ENCODE measurements at regions not wholly inside any gene's neighbourhood (a gene's known extent, or its start where the extent isn't known, plus 50 kb on each side); places are given as distances from the start of the nearest gene placed in this dataset.
"Not testable (repeated sequence)": the region's sequence is repeated elsewhere in the genome, so short reads cannot be mapped to it uniquely, and the experiment has no call there.

DNA sequence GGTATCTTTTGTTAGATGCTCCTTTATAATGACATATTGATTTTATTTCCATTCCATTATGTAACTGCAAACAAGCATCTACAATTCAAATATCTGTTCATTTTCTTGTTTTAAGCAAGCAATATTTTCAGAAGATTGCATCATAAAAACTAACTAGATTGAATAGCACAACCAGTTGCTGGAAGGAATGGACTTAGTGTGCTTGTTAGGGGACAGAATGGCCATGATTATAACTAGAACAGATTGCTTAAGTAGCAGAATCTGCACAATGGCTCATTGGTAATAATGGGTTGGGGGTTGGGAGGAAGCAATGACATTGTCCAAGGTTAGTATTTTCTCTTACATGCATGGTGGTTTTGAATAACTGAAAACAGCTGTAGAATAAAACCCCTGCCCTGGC, 939.5 kb downstream of the SLC16A7 start:
- no peaks in the 10 kb centered on the region for H3K4me1 Mint-ChIP-seq
- CTCF ChIA-PET = no interaction called here
- DNase-seq = no peak
- H3K36me3 Mint-ChIP-seq = no peaks in the 10 kb centered on the region
- H3K4me3 Mint-ChIP-seq = no peak overlapping the region
- no peak overlapping the region for H3K27ac Mint-ChIP-seq
- no peaks in the 10 kb centered on the region for H3K27me3 Mint-ChIP-seq
- H3K9me3 Mint-ChIP-seq = peaks cover 2% of the 10 kb centered on the region

GRCh38 chr12:60539592-60539991, 943.8 kb downstream of the SLC16A7 start:
- H3K4me3 Mint-ChIP-seq = no peak overlapping the region
- H3K4me1 Mint-ChIP-seq = no peaks in the 10 kb centered on the region
- peaks cover 2% of the 10 kb centered on the region for H3K9me3 Mint-ChIP-seq
- H3K27me3 Mint-ChIP-seq = no peaks in the 10 kb centered on the region
- no peaks in the 10 kb centered on the region for H3K36me3 Mint-ChIP-seq
- DNase-seq = no peak
- no peak overlapping the region for H3K27ac Mint-ChIP-seq
- CTCF ChIA-PET = no interaction called here

- Mint-ChIP-seq H3K9me3 (no peaks in the 10 kb centered on the region), H3K27me3 (no peaks in the 10 kb centered on the region), H3K4me3 (no peak overlapping the region), H3K27ac (no peak overlapping the region), H3K36me3 (no peaks in the 10 kb centered on the region), H3K4me1 (no peaks in the 10 kb centered on the region)
- CTCF ChIA-PET = no interaction called here
- no peak for DNase-seq
These were observed 973.1 kb downstream of the SLC16A7 start for GRCh38 chr12:60568914-60569313.

DNA sequence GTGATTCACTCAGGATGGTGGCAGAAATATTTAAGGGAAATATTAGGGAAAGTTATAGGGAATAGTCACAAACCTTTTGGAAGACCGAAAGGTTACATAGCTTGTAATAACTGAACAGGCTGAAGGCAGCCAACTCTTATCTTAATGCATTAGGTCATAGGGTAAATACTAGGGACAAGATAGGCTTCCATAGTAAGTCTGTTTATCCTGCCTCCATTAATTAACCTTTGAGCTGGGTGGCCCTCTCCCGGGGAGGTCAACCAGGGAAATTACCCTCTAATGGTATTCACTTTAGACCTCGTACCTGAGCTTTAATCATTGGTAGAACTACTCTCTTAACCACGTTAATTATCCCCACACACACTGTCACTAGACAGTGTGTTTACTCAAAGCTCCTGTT, 981.8 kb downstream of the SLC16A7 start:
- DNase-seq = no peak
- CTCF ChIA-PET = no interaction called here
- Mint-ChIP-seq H3K36me3 (no peaks in the 10 kb centered on the region), H3K4me1 (no peaks in the 10 kb centered on the region), H3K27me3 (no peaks in the 10 kb centered on the region), H3K9me3 (no peaks in the 10 kb centered on the region), H3K27ac (no peak overlapping the region), H3K4me3 (no peak overlapping the region)

GRCh38 chr12:60587664-60588063, 991.8 kb downstream of the SLC16A7 start:
- DNase-seq, H3K27ac Mint-ChIP-seq, CTCF ChIA-PET, H3K4me3 Mint-ChIP-seq, H3K27me3 Mint-ChIP-seq, H3K36me3 Mint-ChIP-seq, H3K4me1 Mint-ChIP-seq: not testable (repeated sequence)
- H3K9me3 Mint-ChIP-seq = peaks cover 10% of the 10 kb centered on the region

GRCh38 chr12:60594035-60594711, 998.3 kb downstream of the SLC16A7 start:
- Mint-ChIP-seq H3K4me3 (no peak overlapping the region), H3K27ac (no peak overlapping the region), H3K36me3 (no peaks in the 10 kb centered on the region), H3K27me3 (no peaks in the 10 kb centered on the region), H3K4me1 (no peaks in the 10 kb centered on the region), H3K9me3 (peaks cover 17% of the 10 kb centered on the region)
- no peak for DNase-seq
- CTCF ChIA-PET = no interaction called here

- DNase-seq = no peak
- Mint-ChIP-seq H3K27ac (no peak overlapping the region), H3K9me3 (peaks cover 9% of the 10 kb centered on the region), H3K4me1 (no peaks in the 10 kb centered on the region), H3K4me3 (no peak overlapping the region), H3K36me3 (no peaks in the 10 kb centered on the region), H3K27me3 (no peaks in the 10 kb centered on the region)
- CTCF ChIA-PET = interaction anchor here (0.7 kb wide), 1 partner anchor 914 kb away, joined by 3 read pairs; no protein-coding TSS in a partner anchor
These were observed 1006.8 kb downstream of the SLC16A7 start for GRCh38 chr12:60602601-60603000.

- H3K9me3 Mint-ChIP-seq, DNase-seq, CTCF ChIA-PET, H3K4me1 Mint-ChIP-seq, H3K4me3 Mint-ChIP-seq, H3K36me3 Mint-ChIP-seq, H3K27me3 Mint-ChIP-seq, H3K27ac Mint-ChIP-seq: not testable (repeated sequence)
These were observed 1007.6 kb downstream of the SLC16A7 start for GRCh38 chr12:60603475-60603874.

DNA sequence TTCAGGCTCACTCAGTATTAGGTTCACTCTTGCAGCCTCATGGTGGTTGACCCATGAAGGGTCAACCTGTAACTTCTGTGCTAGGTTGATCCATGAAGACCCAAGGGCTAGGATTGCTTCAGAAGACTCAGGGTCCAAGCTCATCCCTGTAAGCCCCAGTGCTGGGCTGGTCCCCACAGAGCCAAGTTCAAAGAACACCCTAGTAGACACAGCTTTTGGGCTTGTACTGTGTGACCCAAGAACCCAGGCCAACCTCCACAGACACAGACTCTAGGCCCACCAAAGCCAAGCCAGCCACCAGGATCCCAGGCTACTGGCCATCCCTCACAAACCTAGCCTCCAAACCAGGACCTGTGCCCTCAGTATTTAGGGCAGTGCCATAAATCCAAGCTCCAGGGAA, 1020.6 kb downstream of the SLC16A7 start:
- H3K4me1 Mint-ChIP-seq = no peaks in the 10 kb centered on the region
- DNase-seq = no peak
- H3K36me3 Mint-ChIP-seq = no peaks in the 10 kb centered on the region
- H3K27me3 Mint-ChIP-seq = no peaks in the 10 kb centered on the region
- H3K27ac Mint-ChIP-seq = no peak overlapping the region
- CTCF ChIA-PET = no interaction called here
- no peak overlapping the region for H3K4me3 Mint-ChIP-seq
- peaks cover 10% of the 10 kb centered on the region for H3K9me3 Mint-ChIP-seq

DNA sequence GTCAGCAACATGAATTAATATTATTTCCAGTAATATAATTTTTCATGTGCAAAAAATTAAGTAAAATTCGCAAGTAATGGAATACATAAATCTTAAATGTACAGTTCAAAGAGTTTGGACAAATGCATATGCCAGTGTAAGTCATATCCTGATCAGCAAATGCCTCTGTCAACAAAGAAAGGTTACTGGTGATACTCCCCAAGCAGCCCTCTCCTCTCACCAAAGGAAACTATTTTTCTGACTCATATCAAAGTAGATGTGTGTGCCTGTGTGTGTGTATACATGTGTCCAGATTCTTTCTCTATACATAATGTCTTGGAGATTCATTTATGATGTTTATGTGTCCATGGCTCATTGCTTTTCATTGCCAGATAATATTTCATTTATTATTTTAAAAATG, 1035.0 kb downstream of the SLC16A7 start:
- Mint-ChIP-seq H3K9me3 (peaks cover 2% of the 10 kb centered on the region), H3K36me3 (no peaks in the 10 kb centered on the region), H3K27me3 (no peaks in the 10 kb centered on the region), H3K27ac (no peak overlapping the region), H3K4me1 (no peaks in the 10 kb centered on the region), H3K4me3 (no peak overlapping the region)
- CTCF ChIA-PET = no interaction called here
- DNase-seq = no peak

DNA sequence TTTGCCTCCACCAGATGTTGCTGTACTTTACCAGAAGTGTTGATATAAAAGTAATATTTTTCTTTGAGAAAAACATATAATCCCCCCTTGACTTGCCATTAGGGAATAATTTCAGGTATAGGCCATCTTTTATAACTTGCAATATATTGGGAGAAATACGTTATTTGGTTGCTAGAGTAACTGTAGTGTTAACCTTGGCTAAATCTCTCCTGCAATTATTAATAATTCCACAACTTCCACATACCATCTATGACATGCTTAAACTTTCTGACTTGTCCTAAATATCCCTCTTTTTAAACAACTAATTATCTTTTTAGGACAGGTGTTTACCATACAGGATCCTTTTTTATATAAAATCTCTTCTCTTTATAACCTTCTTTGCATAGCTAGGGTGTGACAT, 1048.2 kb downstream of the SLC16A7 start:
- Mint-ChIP-seq H3K27me3 (no peaks in the 10 kb centered on the region), H3K36me3 (no peaks in the 10 kb centered on the region), H3K27ac (no peak overlapping the region), H3K4me3 (no peak overlapping the region), H3K9me3 (peaks cover 9% of the 10 kb centered on the region), H3K4me1 (no peaks in the 10 kb centered on the region)
- CTCF ChIA-PET = interaction anchor here (0.8 kb wide), 1 partner anchor 27 kb away, joined by 3 read pairs; no protein-coding TSS in a partner anchor
- DNase-seq = no peak

GRCh38 chr12:60666895-60667294, 1071.1 kb downstream of the SLC16A7 start:
- Mint-ChIP-seq H3K36me3 (no peaks in the 10 kb centered on the region), H3K27me3 (no peaks in the 10 kb centered on the region), H3K9me3 (no peaks in the 10 kb centered on the region), H3K4me1 (no peaks in the 10 kb centered on the region), H3K4me3 (no peak overlapping the region), H3K27ac (no peak overlapping the region)
- CTCF ChIA-PET = interaction anchor here (0.6 kb wide), 1 partner anchor 69 kb away, joined by 3 read pairs; no protein-coding TSS in a partner anchor
- DNase-seq = no peak

DNA sequence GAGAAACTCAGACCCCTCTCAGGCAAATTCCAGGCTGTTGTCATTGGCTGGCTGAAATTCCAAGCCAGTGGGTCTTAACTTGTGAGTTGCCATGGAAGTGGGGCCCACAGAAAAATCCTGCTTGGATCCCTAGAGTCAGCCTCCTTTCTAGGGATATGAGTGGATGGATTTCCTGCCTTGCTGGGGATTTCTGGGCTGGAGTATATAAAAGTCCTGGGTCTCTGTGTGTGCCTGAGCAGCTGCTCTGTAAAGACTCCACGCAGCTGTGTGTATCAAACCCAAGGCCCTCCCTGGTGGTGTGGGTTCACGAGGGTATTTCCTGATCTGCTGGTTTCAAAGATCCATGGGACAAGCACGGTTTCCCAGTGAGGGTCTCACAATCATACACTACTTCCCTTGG, 1077.1 kb downstream of the SLC16A7 start:
- CTCF ChIA-PET = no interaction called here
- no peak overlapping the region for H3K27ac Mint-ChIP-seq

GRCh38 chr12:60684988-60685655, 1089.3 kb downstream of the SLC16A7 start:
- CTCF ChIA-PET = no interaction called here
- H3K27me3 Mint-ChIP-seq = no peaks in the 10 kb centered on the region
- no peak for DNase-seq
- H3K9me3 Mint-ChIP-seq = no peaks in the 10 kb centered on the region
- no peaks in the 10 kb centered on the region for H3K4me1 Mint-ChIP-seq
- H3K36me3 Mint-ChIP-seq = no peaks in the 10 kb centered on the region
- H3K4me3 Mint-ChIP-seq = no peak overlapping the region
- no peak overlapping the region for H3K27ac Mint-ChIP-seq

More for the DNA sequence above, 1077.1 kb downstream of the SLC16A7 start:
- H3K36me3 Mint-ChIP-seq = no peaks in the 10 kb centered on the region
- H3K9me3 Mint-ChIP-seq = peaks cover 3% of the 10 kb centered on the region
- no peak for DNase-seq
- H3K27me3 Mint-ChIP-seq = no peaks in the 10 kb centered on the region
- H3K4me3 Mint-ChIP-seq = no peak overlapping the region
- no peaks in the 10 kb centered on the region for H3K4me1 Mint-ChIP-seq

- no peaks in the 10 kb centered on the region for H3K27me3 Mint-ChIP-seq
- no peak overlapping the region for H3K4me3 Mint-ChIP-seq
- H3K9me3 Mint-ChIP-seq = no peaks in the 10 kb centered on the region
- H3K36me3 Mint-ChIP-seq = no peaks in the 10 kb centered on the region
- no peaks in the 10 kb centered on the region for H3K4me1 Mint-ChIP-seq
- no peak overlapping the region for H3K27ac Mint-ChIP-seq
- DNase-seq = no peak
- CTCF ChIA-PET = no interaction called here
These were observed 1093.3 kb downstream of the SLC16A7 start for GRCh38 chr12:60689137-60689536.
